ENCODE measurements at regions not wholly inside any gene's neighbourhood (a gene's known extent, or its start where the extent isn't known, plus 50 kb on each side); places are given as distances from the start of the nearest gene placed in this dataset.

DNA sequence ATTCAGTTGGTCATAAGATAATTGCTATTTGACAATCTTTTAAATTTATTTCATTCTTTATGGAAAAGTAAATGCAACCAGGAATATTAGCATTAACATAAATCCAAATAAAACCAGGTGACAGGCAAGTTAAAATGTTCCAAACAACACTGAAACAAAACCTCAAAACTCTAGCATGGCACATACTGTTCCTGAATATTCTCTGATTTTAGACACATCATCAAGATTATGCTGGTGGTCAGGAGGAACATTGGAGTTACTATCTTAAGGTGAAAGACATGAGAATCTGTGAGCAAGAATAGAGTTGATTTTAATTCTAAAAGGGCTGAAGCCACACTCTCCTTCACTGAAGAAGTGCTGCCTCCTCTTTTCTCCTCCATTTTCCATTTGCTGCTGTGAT, 421.0 kb upstream of the THBS1 start:
- no peak for DNase-seq (ENCODE audit: low spot score in 2 of 2)
- no peak for FAIRE-seq

DNA sequence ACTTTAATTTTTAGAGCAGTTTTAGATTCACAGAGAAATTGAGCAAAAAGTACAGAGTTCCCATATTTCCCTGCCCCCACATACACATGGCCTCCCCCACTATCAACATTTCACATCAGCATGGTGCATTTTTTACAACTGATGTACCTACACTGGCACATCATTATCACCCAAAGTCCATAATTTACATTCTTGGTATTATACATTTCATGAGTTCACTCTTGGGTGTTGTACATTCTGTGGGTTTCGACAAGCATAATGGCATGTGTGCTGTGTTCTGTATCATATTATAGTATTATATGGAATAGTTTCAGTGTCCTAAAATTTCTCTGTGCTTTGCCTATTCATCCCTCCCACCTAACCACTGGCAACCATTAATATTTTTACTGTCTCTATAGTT, 419.8 kb upstream of the THBS1 start:
- FAIRE-seq (no peak), DNase-seq (ENCODE audit: low spot score in 2 of 2) (no peak)

DNA sequence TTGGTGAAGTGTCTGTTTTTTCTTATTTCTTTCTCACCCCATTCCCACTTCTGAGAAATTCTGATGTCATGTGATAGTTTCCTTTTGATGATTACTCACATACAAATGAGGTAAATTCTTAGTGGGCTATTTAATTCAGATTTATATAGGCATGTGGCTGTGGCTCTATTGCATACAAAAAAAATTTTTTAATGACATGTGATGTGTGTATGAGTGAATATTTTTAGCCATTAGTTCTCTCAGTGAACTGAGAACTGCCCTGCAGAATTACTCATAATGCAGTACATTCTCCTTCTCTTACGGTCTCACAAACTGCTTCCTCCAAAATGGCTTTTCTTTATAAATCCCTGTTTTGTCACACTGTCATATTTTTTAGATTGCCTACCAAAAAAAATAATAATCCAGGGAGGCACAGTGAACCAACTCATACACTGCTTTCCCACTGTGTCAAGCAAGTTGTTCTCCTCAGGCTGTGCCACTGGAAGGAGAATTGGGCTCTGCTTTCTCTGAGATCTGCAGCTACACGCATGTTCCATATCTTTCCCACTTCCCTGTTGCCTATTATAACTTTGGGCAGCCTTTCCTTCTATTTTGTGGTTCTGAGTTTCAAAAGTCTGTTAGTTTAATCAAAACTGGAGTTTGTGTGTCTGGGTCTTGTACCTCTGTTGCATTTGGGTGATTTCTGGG, 415.7 kb upstream of the THBS1 start:
- FAIRE-seq (no peak), DNase-seq (ENCODE audit: low spot score in 2 of 2) (no peak)

DNA sequence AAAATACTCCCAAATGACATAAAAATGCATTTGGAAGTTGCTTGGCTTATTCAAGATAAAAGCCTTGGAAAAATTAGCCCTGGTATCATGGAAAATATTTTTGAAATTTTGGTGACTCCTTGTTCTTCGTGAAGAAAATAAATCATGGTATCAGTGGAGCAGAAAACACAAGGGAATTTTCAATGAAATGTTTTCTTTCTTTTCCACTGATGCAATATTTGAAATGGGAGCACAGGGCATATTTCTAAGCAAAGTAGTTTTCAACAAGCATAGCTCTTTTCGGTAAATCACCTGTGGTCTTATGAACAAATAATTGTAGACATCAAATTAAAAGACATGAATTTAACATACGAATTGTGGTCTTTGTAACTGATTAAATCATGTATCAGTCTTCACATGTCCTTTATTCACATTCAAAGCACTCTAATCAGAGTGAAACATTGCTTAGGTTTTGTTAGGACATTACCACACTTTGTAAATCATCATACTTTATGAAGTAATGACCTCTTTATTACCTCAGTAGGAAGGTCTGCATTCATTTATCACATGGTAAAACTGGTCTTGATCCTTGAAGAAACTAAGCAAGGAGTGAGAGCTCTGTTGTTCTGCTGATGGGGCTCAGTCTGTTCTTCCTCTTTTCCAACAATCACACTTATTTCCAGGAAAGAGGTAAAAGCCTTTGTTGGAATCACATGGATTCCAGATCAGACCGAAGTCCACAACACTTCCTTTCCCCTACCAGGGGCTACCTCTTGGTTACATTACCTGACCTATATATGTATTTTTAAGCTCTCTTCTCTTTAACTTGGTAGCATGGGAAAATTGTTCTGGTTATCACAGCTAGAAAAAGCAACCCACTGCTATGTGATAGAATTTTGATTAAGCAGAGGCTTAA, 413.5 kb upstream of the THBS1 start:
- no peak for DNase-seq (ENCODE audit: low spot score in 2 of 2)
- FAIRE-seq, result no peak

DNA sequence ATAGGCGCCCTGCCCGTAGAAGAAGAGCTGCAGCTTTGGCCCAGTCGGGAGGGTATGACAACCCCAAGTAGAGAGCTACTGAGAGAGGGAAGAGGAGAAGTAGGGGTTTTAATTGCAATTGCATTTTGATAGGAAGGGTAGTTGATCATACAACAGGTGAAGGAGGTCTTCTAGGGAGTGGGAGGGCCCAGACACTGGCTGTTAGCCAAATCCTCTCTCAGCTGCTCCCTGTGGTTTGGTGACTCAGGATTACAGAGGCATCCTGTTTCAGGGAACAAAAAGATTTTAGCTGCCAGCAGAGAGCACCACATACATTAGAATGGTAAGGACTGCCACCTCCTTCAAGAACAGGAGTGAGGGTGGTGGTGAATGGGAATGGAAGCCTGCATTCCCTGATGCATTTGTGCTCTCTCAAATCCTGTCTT, 408.9 kb upstream of the THBS1 start:
- peak in 1 of 2 donors; percentile 32 for DNase-seq (ENCODE audit: low spot score in 2 of 2)

DNA sequence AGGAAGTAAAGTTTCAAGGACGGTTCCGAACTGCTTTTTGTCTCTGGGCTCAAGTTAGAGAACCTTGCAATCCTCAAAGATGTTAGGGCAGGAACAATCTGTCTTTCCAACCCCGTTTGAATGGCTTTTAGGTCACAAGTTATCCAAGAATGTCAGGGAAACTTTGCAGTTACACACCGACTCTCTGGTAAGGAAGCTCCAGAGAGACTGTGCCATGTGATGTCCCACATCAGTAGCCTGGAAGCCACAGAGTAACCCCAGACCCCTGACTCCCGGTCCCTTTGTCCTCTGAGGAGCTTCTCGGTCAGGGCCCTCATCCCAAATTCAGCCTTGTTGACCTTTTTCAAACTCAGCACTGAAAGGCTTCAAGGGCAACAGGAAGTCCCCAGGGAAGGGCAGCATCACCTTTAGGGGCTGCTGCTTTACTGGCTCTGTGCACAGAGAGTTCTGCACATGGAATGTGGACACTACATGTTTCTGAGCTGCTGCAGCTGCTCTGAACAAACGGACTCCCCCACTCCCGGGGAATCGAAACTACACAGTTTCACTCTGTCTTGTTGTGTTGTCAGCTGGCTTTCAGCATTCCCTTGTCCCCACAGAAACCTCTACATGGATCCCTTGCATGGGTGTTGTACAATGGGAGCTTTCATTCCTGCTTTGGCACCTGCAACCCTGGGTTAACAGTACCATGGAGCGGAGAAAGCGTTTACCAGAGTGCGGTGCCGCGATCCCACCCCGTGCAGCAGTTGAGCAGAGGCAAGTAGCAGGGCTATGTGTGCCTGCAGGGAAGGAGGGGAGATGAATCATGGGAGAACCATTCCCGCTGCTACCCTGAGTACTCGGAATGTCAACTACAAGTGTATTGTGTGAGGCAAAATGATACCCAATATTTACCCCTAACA, 408.2 kb upstream of the THBS1 start:
- FAIRE-seq, result no peak

More for the DNA sequence above, 408.9 kb upstream of the THBS1 start:
- FAIRE-seq, result no peak

DNA sequence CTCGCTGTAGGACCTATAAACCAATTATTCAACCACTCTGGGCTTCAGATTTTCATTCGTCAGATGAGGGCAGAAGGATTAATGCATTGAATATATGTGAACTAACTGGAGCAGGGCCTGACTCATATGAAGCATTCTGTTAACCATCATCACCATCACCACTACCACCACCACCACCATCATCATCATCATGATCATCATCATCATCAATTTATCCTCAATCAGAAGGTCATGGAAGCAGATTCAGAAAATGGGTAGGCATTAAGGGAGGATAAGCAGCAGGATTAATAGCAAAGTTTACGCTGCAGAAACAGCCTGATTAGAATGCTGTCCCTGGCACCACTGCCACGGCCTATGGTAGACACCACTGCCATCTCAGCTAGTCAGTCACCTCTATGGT, 407.5 kb upstream of the THBS1 start:
- no peak for FAIRE-seq
- no peak for DNase-seq (ENCODE audit: low spot score in 2 of 2)

More for the DNA sequence above, 408.2 kb upstream of the THBS1 start:
- no peak for DNase-seq (ENCODE audit: low spot score in 2 of 2)

DNA sequence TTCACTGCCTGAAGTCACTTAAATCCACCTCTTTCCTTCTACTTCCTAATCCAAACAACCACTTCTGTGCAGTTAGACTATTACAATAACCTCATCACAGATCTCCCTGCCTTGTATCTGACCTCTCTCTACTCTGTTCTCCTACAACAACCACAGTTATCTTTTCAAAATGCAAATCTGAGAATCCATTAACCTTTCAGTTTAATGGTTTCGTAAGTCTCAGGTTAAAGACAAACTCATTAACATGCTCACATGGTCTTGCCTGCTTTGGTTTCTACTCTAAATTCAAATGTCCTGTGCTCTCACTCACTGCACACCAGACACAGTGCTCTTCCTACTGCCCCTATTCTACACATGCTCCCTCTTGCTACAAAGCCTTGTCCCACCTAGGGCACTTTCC, 406.5 kb upstream of the THBS1 start:
- DNase-seq (ENCODE audit: low spot score in 2 of 2) (no peak), FAIRE-seq (no peak)

DNA sequence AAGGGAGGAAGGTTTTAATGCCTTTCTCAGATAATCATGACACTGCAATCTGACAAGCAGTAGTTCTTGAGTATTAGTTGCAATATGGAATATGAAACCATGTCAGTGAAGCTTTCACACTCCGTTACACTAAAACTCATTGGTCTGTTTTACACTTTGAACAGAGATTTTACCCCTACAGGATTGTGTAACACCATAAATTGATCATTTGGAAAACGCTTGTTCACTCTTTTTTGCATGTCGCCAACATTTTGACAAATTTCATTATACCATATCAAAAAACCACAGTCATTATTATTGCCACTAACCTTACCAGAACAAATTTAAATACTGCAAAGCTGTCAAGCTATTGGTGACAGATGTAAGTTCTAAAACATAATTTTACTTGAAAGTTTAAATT, 404.8 kb upstream of the THBS1 start:
- no peak for FAIRE-seq
- no peak for DNase-seq (ENCODE audit: low spot score in 2 of 2)

DNA sequence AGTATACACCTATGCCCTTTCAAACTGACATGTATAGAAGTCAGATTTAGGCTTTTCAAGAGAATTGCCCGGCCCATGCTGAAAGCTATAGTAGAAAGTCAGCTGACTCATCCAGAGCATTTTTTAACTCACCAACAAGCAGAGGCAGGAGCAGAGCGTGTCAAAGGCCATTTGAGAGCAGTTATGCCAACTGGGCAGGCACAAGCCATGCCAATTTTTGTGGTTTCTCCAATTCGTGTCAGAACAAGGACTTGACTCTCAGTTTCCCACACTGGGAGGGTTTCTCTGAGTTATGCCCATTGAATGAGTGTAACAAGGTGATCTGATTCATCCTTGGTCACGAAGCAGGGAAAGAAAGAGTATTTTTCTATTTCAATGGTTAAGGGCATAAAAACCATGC, 403.3 kb upstream of the THBS1 start:
- FAIRE-seq, result no peak

DNA sequence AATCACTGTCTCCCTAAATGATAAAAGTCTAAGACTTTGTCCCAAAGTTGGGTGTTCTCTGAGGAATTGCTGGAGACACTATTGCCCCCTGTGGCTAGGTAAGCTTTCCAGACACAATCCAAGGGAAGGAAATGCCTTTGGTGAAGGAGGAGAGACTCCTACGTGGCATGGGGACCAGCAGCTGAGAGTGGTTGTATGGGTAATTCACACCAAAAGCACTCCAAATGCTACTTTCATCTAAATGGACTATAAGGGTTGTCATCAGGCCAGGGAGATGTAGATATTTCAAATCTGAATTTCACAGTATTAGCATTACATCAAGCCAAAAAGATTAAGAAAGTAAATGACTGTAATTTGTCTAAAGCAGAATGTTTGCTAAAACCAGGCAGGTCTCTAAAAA, 400.8 kb upstream of the THBS1 start:
- no peak for DNase-seq (ENCODE audit: low spot score in 2 of 2)
- FAIRE-seq, result no peak

More for the DNA sequence above, 403.3 kb upstream of the THBS1 start:
- no peak for DNase-seq (ENCODE audit: low spot score in 2 of 2)

DNA sequence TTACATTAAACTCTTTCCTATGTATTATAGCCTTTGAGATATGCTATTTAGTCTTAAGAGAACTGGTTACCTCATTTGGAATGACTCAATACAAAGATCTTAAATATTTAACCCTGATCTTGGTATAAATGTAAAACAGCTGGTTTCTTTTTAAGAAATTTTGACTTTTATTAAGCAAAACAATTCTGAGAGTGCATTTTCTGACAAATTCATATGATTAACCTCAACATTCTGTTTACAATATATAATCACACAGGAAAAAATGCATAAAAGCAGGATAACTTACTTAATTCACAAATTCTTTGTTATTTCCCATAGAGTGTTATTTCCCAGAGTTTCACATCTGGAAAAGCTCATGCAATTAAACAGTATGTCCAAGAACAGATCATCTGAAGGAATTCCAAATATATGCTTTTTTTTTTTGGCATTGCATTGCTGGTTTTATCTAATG, 400.4 kb upstream of the THBS1 start:
- no peak for FAIRE-seq
- no peak for DNase-seq (ENCODE audit: low spot score in 2 of 2)

DNA sequence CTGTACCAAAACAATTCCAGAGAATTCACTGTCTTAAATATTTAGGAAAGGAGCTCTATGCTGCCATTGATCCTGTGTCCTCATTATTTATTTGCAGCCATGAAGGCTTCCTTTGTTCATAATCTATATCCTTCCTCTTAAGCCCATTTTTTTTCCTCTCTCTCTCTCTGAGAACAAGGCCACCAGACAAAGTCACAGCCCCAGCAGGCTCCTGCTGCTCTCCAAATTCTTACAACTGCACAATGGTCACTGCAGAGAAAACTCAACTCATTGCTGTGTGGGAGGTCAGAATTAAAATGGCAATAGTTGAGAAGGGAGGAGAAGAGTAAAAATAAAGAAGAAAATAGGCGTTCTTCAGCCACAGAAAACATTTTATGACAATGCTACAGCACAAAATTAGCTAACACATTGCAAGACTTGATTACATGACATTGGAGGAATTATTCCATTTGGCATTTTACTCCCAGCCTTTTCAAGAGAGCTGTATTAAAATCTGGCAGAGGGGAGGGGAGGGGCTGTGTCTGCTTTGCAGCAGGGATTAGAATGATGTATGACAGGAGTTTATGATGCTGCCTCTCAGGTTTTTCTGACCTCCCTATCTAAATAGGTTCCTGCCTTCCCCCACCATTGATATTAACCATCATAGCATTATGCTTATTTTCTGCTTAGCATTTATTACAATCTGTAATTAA, 399.7 kb upstream of the THBS1 start:
- DNase-seq (ENCODE audit: low spot score in 2 of 2) (no peak), FAIRE-seq (no peak)

DNA sequence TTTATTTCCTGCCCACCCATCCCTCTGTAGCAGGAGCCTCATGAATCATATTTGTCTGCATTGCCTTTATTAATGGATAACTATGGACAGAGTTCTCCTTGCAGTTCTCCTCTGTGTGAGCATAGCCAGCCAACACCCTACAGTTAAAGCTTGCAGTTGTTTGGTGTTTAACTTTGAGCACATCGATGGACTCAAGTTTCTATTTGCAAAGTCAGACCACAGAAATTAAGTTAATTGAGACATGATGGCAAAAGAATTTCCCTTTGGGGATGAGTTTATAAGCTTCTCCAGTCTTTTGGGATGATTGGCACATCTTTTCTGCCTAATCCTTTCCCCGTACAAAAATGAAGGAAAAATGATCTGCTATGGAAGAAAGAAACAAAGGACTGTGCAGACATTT, 398.9 kb upstream of the THBS1 start:
- no peak for DNase-seq (ENCODE audit: low spot score in 2 of 2)
- no peak for FAIRE-seq

DNA sequence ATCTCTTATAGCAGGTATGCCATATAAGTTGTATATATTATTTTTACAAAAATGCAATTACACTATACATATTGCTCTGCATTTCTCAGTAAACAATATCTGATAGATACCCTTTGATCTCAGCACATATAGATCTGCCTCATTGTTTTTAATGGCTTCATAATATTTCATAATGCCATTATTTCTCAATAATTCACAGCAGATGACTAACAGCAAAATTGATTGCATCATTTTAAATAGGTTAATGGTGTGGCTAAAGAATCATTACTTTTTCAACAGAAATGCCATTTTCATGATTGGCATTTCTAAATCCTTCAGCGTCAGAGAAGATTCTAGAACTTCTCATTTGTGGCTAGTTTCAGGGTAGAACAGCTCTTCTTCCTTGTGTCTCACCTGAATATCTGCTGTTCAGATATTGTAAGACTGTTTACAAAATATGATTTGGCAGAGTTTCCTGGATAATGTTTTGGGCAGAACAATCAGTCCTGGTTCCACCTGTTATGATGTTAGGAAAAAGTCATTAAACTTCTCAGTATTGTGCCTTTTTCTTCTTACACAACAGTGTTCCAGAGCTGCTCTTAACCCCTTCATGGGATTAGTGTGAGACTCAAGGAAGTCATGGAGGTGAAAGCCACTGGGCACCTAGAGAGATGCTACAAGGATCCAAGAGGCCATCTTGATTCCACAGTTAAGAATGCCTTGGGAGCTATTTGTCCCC, 397.6 kb upstream of the THBS1 start:
- DNase-seq (ENCODE audit: low spot score in 2 of 2), result no peak
- no peak for FAIRE-seq

DNA sequence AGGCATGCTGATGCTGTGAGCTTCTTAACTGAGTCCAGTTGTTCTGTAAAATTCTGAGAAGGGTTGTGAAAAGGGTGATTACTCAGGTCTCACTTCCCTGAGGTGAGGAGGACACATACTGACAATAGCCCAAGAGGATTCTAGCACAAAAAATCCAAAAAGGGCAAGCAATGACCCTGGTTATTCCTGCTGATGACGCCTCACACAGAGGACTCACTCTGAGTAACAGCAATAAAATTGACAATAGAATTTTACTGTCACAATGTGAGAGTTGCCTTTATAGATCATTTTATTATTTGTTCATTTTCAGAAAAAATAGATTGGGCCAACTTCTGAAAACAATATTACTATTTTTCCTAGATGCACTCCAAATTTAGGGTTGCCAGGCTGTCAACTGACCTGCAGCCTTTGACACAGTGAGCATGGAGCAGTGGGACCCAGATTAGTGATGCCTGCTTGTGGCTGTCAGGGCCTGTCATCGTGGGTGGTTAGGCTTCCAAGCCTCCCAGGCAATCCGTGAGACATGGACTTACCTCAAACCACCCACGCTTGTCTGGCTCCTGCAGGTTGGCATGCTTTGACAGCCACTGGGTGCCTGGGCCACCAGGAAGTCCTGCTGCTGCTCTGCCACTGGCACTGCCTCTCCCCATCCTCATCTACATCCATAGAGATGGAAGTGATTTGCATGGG, 396.0 kb upstream of the THBS1 start:
- DNase-seq (ENCODE audit: low spot score in 2 of 2), result no peak
- FAIRE-seq, result no peak

DNA sequence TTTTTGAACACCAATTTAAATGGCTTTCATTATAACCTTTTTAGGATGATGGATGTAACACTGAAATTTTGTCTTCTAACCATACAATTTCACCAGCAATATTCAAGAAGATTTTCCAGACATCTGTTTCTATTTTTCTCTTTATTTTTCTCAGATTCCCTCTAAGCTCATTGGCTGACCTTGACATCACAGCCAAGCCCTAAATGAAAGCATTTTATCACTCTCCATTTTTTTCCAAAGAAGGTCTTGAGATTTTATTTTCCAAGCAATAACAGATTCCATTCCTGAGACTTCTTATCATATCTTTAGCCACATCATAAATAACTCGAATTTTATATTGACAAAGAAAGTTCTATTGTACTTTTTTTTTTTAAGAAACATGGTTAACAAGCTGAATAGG, 392.6 kb upstream of the THBS1 start:
- no peak for DNase-seq (ENCODE audit: low spot score in 2 of 2)

DNA sequence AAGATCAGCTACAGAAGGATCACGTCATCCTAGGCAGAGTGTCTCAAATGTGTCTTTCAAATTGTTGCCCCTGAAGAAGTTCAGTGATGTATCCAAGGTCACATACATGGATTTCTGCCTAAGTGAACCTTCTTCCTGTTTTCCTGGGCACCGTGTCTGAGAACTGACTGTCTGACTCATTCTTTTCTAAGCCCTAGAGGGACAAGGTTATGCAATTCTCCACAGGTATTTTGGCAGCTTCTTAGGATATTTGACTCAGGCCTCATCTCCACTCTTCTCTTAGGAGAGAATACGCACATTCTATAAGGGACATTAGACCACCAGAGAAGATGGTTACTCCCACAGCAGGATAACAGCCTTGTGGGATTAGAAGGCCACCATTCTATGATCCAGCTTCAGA, 391.9 kb upstream of the THBS1 start:
- DNase-seq (ENCODE audit: low spot score in 2 of 2) (no peak), FAIRE-seq (no peak)

More for the DNA sequence above, 392.6 kb upstream of the THBS1 start:
- FAIRE-seq, result no peak

DNA sequence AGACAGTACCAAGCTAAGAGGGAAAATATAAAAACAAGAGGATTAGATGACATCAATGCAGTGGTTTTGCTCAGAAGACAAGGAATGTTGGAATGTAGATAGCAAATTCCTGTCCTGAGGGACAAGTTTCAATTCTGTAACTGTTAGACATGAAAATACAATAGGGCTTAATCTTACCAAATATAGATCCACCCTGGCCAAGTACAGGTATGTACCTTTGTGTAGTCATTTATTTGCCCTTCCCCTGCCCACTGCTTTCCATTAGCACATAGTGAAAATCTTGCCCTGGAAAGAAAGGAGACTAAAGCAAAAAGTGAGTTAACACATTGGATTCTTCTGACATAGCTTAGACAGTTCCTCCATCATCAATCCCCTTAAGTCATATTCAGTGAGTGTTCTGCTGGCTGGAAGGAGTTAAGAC, 389.0 kb upstream of the THBS1 start:
- DNase-seq (ENCODE audit: low spot score in 2 of 2), result no peak
- no peak for FAIRE-seq

Measured in frontal cortex (tissue), 3 donors.